GM12878 (cell line): ENCODE measurements at regions not wholly inside any gene's neighbourhood (a gene's known extent, or its start where the extent isn't known, plus 50 kb on each side); places are given as distances from the start of the nearest gene placed in this dataset.

Experiments used
- ATAC-seq: fragments of 200-7000 bp; cut with Tn5 transposase; 3 replicates; pipeline ENCODE4 v1.9.1; 2020; ENCODE audit warnings: mild to moderate bottlenecking, moderate library complexity
- BruUV-seq: library from RNA; stranded (reverse); fragments of 400-500 nt; replicated peaks from 2 replicates; lab custom pipeline; 2021; lab: Mats Ljungman, UMichigan
- CTCF ChIA-PET: fragments of 300-600 bp; sonication (Branson Sonifier 250); formaldehyde crosslinking; extraction: SDS; loops from one replicate; lab custom pipeline; 2021; ENCODE audit warnings: inconsistent platforms; lab: Yijun Ruan, JAX
- POLR2A ChIA-PET: fragments of 350-600 bp; formaldehyde crosslinking; extraction: SDS; loops from one replicate; lab custom pipeline; 2021; ENCODE audit warnings: inconsistent platforms; lab: Charles Lee
- RAD21 ChIA-PET: fragments of 300-600 bp; sonication (Branson Sonifier 250); formaldehyde crosslinking; loops from one replicate; lab custom pipeline; 2023; ENCODE audit warnings: antibody characterized with exemption; ENCODE audit not compliant: unreplicated experiment; lab: Charles Lee
- SMC1A ChIA-PET: fragments of 300-600 bp; sonication (Branson Sonifier 250); formaldehyde crosslinking; loops from one replicate; lab custom pipeline; 2023; ENCODE audit not compliant: unreplicated experiment, uncharacterized antibody; lab: Charles Lee
- DNase-seq: peaks from one replicate; pipeline ENCODE4 v3.0.0-alpha.2; 2011; ENCODE audit warnings: low read depth, low spot score
- FAIRE-seq: peaks from 3 replicates; lab custom pipeline; 2011; peaks lifted over from hg19 to GRCh38; lab: Jason Lieb, UNC
- H2AFZ ChIP-seq: 2 replicates; pipeline ENCODE4 v1.6.0; 2011; ENCODE audit warnings: low read depth, low read length, control low read depth; ENCODE audit not compliant: control insufficient read depth
- H3K27ac ChIP-seq: 2 replicates; pipeline ENCODE4 v1.5.1; 2011; ENCODE audit warnings: control low read depth; ENCODE audit not compliant: control insufficient read depth, insufficient read depth
- H3K27me3 ChIP-seq, 2 experiments: replicated peaks in 1 of 2; 2 replicates each; pipeline versions ENCODE4 v1.6.0 to v1.6.1; 2011; ENCODE audit warnings: low read length in 1 of 2; ENCODE audit not compliant: control insufficient read depth in 2 of 2, insufficient read depth in 2 of 2
- H3K36me3 ChIP-seq, 2 experiments: 2 replicates each; pipeline ENCODE4 v1.5.1; 2011; ENCODE audit warnings: low read length in 1 of 2; ENCODE audit not compliant: control insufficient read depth in 2 of 2, insufficient read depth in 2 of 2
- H3K4me1 ChIP-seq: 2 replicates; pipeline ENCODE4 v1.6.1; 2011; ENCODE audit warnings: mild to moderate bottlenecking, low read length, moderate library complexity, mixed read lengths; ENCODE audit not compliant: control insufficient read depth, insufficient read depth
- H3K4me2 ChIP-seq: 2 replicates; pipeline ENCODE4 v1.6.0; 2011; ENCODE audit warnings: control low read depth; ENCODE audit not compliant: control insufficient read depth, insufficient read depth
- H3K4me3 ChIP-seq: fragments of 200-600 bp; sonication (generic); 2 replicates; pipeline ENCODE4 v1.5.1; 2016
- H3K79me2 ChIP-seq: 2 replicates; pipeline ENCODE4 v1.6.0; 2011; ENCODE audit warnings: low read length; ENCODE audit not compliant: control insufficient read depth, insufficient read depth
- H3K9ac ChIP-seq: 2 replicates; pipeline ENCODE4 v1.8.0; 2011; ENCODE audit warnings: low read length, control low read depth, mixed read lengths; ENCODE audit not compliant: control insufficient read depth, insufficient read depth
- H3K9me3 ChIP-seq: replicated peaks from 3 replicates; pipeline ENCODE4 v1.5.1; 2011; ENCODE audit warnings: mild to moderate bottlenecking, low read length; ENCODE audit not compliant: control insufficient read depth, insufficient read depth
- H4K20me1 ChIP-seq: 2 replicates; pipeline ENCODE4 v1.6.0; 2011; ENCODE audit not compliant: control insufficient read depth, insufficient read depth
- CBX5 ChIP-seq: sonication (generic); IDR thresholded peaks from 2 replicates; pipeline ENCODE4 v1.6.1; 2016; ENCODE audit warnings: low read depth, moderate library complexity, mild to moderate bottlenecking, inconsistent platforms
- CEBPB ChIP-seq, 2 experiments: fragments of 150-350 bp in 1 of 2; IDR thresholded peaks; 2 replicates each; pipeline ENCODE4 v1.6.1; 2012 to 2014; ENCODE audit warnings: low read depth in 2 of 2, low read length in 2 of 2, borderline replicate concordance in 1 of 2, inconsistent platforms in 1 of 2
- CREB1 ChIP-seq: IDR thresholded peaks from 2 replicates; pipeline ENCODE4 v1.6.1; 2012; ENCODE audit warnings: low read depth, mild to moderate bottlenecking, inconsistent platforms
- EZH2 ChIP-seq: IDR thresholded peaks from 2 replicates; pipeline ENCODE4 v1.6.1; 2012; ENCODE audit warnings: low read depth, mild to moderate bottlenecking, control low read depth, inconsistent platforms, low read length, borderline replicate concordance; ENCODE audit not compliant: control insufficient read depth
- FOS ChIP-seq: IDR thresholded peaks from 3 replicates; pipeline ENCODE4 v1.6.1; 2011; ENCODE audit warnings: borderline replicate concordance; ENCODE audit not compliant: insufficient read length; ENCODE audit errors: extremely low read depth
- IKZF1 ChIP-seq: fragments of 450-650 bp; conservative IDR thresholded peaks from 2 replicates; pipeline ENCODE4 v1.6.1; 2017; ENCODE audit warnings: antibody characterized with exemption, mild to moderate bottlenecking
- IKZF2 ChIP-seq, 2 experiments: fragments of 450-650 bp; IDR thresholded peaks; 2 replicates each; pipeline ENCODE4 v1.6.1; 2017; ENCODE audit warnings: mild to moderate bottlenecking in 2 of 2, moderate library complexity in 2 of 2
- MEF2B ChIP-seq: fragments of 450-650 bp; IDR thresholded peaks from 2 replicates; pipeline ENCODE4 v1.6.1; 2018; ENCODE audit warnings: mild to moderate bottlenecking, moderate library complexity; ENCODE audit not compliant: partially characterized antibody, poor library complexity, severe bottlenecking
- RBBP5 ChIP-seq: fragments of 200-600 bp; sonication (generic); conservative IDR thresholded peaks from 2 replicates; pipeline ENCODE4 v1.6.1; 2016
- TCF7 ChIP-seq: IDR thresholded peaks from 2 replicates; pipeline ENCODE4 v1.6.1; 2014; ENCODE audit warnings: antibody characterized with exemption, borderline replicate concordance
- ZNF24 ChIP-seq: fragments of 450-650 bp; IDR thresholded peaks from 2 replicates; pipeline ENCODE4 v1.6.1; 2017; ENCODE audit warnings: antibody characterized with exemption, mild to moderate bottlenecking
- ZNF592 ChIP-seq: fragments of 450-650 bp; IDR thresholded peaks from 2 replicates; pipeline ENCODE4 v1.6.1; 2017; ENCODE audit warnings: mild to moderate bottlenecking, moderate library complexity
- WGBS: methylation state at CpG from one replicate; pipeline ENCODE4 v1.1.6; 2016; ENCODE audit warnings: low lambda C conversion rate; ENCODE audit not compliant: insufficient replicate concordance, insufficient coverage; ENCODE audit errors: missing lambda C conversion rate; 5-methylcytosine and 5-hydroxymethylcytosine counted together
- in situ Hi-C: fragments of 300-500 bp; cut with MboI; formaldehyde crosslinking; loops from 9 replicates; pipeline ENCODE4 v1.14.3; 2018; ENCODE audit warnings: mixed read lengths
- intact Hi-C: fragments of 100-400 bp; cut with micrococcal nuclease; formaldehyde crosslinking; loops from one replicate; pipeline ENCODE4 v1.14.2; 2022; ENCODE audit not compliant: unreplicated experiment
- TF ChIP-seq, protein P1 (sequence below): fragments of 450-650 bp; IDR thresholded peaks from 2 replicates; pipeline ENCODE4 v1.6.1; 2018; ENCODE audit warnings: mild to moderate bottlenecking, low read depth, moderate library complexity; ENCODE audit not compliant: partially characterized antibody

DNA sequence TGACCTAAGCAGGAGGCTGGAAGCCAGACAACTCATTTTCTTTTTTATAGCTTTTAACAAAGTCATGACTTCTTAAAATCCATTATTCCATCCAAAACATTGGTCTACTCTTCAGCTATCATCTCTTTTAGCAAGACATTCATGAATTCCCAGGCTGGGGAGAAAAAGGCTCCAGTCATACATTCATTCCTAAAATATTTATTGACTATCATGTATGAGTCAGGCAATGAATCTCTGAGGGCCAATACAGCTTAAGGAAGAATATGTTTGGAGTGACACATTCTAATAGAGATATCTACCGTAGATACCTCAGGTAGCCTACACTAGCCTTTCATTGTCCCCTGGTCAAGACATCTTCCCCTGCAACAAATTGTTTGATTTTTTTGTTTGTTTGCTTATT, 196.4 kb upstream of the NANOGP8 start (continued):
- TF ChIP-seq, protein P1, sequence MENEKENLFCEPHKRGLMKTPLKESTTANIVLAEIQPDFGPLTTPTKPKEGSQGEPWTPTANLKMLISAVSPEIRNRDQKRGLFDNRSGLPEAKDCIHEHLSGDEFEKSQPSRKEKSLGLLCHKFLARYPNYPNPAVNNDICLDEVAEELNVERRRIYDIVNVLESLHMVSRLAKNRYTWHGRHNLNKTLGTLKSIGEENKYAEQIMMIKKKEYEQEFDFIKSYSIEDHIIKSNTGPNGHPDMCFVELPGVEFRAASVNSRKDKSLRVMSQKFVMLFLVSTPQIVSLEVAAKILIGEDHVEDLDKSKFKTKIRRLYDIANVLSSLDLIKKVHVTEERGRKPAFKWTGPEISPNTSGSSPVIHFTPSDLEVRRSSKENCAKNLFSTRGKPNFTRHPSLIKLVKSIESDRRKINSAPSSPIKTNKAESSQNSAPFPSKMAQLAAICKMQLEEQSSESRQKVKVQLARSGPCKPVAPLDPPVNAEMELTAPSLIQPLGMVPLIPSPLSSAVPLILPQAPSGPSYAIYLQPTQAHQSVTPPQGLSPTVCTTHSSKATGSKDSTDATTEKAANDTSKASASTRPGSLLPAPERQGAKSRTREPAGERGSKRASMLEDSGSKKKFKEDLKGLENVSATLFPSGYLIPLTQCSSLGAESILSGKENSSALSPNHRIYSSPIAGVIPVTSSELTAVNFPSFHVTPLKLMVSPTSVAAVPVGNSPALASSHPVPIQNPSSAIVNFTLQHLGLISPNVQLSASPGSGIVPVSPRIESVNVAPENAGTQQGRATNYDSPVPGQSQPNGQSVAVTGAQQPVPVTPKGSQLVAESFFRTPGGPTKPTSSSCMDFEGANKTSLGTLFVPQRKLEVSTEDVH = no peak
- TF ChIP-seq TCF7 (no peak), RBBP5 (no peak), CBX5 (no peak), ZNF592 (no peak)

DNA sequence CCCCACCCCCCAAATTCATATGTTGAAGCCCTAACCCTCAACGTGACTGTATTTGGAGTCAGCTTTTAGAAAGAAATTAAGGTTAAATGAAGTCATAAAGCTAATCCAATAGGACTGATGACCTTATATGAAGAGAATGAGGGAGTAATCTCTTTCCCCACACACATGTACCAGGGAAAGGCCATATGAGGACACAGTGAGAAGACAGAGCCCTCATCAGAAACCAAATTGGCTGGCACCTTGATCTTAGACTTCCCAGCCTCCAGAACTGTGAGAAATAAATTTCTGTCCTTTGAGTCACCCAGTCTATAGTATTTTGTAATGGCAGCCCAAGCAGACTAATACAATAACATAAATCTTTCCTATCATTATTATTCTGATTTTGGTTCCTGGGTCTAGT, 194.7 kb upstream of the NANOGP8 start:
- WGBS = 26% methylated on average over 1 of the region's 1 CpG
- H3K36me3 ChIP-seq = no peaks in the 10 kb centered on the region
- ChIA-PET POLR2A (no interaction called here), CTCF (interaction anchor here (1.2 kb wide), 1 partner anchor 9 kb away, joined by 3 read pairs; no protein-coding TSS in a partner anchor), SMC1A (no interaction called here), RAD21 (interaction anchor here (0.6 kb wide), 1 partner anchor 162 kb away, joined by 3 read pairs; no protein-coding TSS in a partner anchor)
- in situ Hi-C loops = no loop called here
- H3K79me2 ChIP-seq = no peaks in the 10 kb centered on the region
- H3K9me3 ChIP-seq = no peaks in the 10 kb centered on the region; the same call in 2 of the 3 replicates
- no peak overlapping the region for H3K27ac ChIP-seq
- no peak for FAIRE-seq
- BruUV-seq = no TSS peak
- no peaks in the 10 kb centered on the region for H3K4me1 ChIP-seq
- H2AFZ ChIP-seq = no peak overlapping the region
- no peak for TF ChIP-seq EZH2
- TF ChIP-seq ZNF24 = no peak
- no peak for TF ChIP-seq FOS
- no peak for TF ChIP-seq CEBPB (IDR thresholded peaks at IDR 0.05; ENCODE audit: borderline replicate concordance in 1 of 2, low read depth in 2 of 2, low read length in 2 of 2)
- TF ChIP-seq CREB1 = no peak
- TF ChIP-seq IKZF1 = no peak
- no peak for TF ChIP-seq MEF2B
- TF ChIP-seq IKZF2 (IDR thresholded peaks at IDR 0.05) = no peak
- no peak for DNase-seq
- no peak overlapping the region for H3K4me2 ChIP-seq
- H4K20me1 ChIP-seq = no peaks in the 10 kb centered on the region
- no peak overlapping the region for H3K4me3 ChIP-seq
- intact Hi-C loops = no loop called here
- no peak for ATAC-seq
- H3K9ac ChIP-seq = no peak overlapping the region
- H3K27me3 ChIP-seq = no peaks in the 10 kb centered on the region
